DMS 273 (cell line): ENCODE measurements at regions not wholly inside any gene's neighbourhood (a gene's known extent, or its start where the extent isn't known, plus 50 kb on each side); places are given as distances from the start of the nearest gene placed in this dataset.

Experiments
- DNase-seq: peaks from one replicate; lab custom pipeline; 2025; ENCODE audit not compliant: unreplicated experiment; lab: John Stamatoyannopoulos, UW

DNA sequence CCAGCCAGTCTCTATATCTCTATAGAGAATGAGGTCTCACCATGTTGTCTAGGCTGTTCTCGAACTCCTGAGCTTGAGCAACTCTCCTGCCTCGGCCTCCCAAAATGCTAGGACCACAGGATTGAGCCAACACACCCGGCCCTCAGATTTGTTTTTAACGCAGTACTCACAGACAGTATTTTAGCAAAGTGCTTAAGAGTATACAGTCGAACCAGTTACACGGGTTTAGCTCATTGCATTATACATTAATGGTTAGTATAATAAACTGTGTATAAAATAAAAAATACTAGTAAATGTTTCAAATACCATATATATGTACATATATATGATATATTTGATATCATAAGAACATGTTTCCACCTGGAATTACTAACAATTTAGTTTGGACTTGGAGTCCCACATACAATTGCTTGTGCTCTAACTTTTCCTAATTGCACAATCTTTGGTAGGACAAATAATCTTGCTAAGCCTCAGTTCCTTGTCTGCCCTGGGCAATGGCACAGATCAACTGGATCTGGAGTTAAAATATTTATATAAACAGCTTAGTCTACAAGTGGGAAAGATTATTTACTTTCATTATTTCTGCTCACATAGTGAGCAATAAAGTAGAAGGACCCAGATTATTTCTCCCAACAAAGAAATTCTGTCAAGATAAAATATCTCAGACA, 508.9 kb upstream of the LRATD1 start:
- no peak for DNase-seq

DNA sequence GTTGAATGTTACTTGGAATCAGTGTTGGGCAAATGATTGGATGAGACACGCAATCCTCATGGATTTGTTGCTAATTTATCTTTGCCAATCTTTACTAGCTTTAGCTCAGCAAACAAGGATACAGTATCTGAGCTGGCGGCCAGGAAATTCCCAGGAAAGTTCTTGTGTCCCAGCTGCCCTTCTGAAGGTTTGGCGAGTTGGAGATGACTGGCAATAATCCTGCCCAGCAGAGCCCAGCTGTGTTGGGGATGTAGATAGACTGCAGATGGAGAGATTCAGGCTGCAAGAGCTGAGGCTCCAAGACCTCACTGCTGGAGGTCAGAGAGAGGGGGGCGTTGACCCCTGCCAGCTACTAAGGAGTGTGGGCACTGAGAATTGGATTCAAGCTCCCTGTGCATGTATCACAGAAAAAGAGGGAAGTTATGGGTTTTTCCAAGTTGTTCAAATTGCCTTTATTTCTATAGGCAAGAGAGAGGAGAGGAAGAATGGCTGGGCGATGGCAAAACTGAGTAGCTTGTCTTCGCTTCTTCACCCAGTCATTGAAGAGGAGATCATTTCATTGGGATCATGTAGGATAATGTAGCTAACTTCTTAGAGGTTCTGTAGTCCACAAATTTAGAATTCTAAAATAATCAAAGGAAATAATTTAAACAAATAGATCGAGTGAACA, 506.8 kb upstream of the LRATD1 start:
- DNase-seq = no peak

DNA sequence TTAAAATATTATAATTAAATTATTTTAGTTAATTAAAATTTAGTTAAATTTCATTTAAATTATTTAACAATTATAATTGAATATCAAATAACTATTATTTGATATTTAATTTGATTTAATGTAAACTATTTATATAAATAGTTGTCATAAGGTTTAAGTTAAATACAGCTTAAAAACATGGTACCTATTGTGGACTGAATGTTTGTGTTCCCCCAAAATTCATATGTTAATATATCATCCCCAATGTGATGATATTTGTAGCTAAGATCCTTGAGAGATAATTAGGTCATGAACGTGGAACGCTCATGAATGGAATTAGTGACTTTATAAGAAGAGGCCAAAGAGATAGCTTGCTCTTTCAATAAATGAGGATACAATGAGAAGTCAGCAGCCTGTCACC, 505.7 kb upstream of the LRATD1 start:
- no peak for DNase-seq

DNA sequence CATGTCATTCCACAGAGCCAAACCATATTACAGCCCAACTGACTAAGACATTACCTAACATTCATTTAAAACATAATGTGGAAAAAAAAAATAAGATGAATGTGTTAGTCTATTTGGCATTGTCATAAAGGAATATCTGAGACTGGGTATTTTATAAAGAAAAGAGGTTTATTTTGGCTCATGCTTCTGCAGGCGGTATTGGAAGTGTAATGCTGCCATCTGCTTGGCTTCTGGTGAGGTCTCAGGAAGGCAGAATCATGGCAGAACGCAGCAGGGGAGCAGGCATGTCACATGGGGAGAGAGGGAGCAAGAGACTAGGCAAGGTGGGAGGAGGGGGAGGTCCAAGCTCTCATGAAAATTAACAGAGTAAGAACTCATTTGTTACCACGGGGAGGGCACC, 504.8 kb upstream of the LRATD1 start:
- DNase-seq = no peak

DNA sequence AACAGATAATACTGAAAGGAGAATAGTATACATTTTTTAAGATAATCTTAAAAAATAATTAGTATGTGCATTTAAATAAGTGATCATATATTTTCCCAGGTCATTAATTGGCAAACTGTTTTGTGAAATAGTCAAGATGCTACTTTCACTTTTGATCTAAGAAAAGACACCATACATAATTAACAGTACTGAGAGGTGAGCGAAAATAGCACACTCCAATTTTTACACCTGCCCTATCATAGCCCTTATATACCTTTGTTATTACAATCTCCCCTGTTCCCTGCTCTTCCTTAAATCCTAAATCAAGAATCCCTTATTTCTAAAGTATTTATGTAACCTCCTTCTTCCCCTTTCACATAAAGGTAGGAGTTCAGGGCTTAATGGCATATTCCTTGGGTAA, 500.1 kb upstream of the LRATD1 start:
- no peak for DNase-seq

DNA sequence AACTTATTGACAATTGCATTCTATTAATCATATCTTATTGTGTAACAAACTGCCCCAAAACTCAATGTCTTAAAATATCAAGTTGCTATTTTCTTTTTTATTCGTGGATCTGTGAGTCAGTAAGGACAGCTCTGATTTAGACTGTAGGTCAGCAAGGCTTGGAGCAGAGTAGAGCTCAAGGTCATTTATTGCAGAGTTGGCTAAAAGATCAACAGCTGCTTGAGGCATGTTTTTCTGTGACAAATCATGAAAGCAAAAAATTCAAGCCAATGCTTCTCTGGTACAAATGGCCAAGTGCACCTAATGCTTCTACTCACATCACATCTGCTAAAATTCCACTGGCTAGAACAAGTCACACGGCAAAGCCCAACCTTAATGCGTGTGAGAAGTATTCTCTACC, 497.7 kb upstream of the LRATD1 start:
- no peak for DNase-seq

DNA sequence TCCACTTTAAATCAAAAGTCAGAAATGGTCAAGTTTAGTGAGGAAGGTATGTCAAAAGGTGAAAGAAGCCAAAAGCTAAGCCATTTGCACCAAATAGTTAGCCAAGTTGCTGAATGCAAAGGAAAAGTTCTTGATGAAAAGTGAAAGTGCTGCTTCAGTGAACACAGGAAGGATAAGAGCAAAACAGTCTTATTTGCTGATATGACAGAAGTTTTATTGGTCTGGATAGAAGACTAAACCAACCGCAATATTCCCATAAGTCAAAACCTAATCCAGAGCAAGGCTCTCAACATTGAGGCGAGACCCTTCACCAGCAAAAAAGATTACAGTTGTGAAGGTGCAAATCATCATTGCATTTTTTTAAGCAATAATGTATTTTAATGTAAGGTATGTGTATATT, 496.5 kb upstream of the LRATD1 start:
- no peak for DNase-seq

DNA sequence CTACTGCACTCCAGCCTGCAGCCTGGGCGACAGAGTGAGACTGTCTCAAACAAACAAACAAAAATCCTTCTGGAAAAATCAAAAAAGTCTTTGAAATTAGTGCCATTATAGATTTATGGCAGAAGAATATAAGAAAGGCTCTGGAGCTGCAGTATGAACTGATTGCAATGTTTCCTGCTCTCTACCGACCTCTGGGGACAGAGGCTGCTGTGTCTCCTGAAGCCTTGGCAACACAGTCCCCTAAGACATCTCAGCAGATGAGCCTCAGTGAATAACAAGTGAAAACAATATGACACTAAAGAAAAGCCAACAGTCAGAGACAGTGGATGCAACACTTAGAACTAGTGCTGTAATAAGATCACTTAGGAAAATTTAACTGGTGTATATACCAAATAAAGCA, 494.9 kb upstream of the LRATD1 start:
- no peak for DNase-seq

DNA sequence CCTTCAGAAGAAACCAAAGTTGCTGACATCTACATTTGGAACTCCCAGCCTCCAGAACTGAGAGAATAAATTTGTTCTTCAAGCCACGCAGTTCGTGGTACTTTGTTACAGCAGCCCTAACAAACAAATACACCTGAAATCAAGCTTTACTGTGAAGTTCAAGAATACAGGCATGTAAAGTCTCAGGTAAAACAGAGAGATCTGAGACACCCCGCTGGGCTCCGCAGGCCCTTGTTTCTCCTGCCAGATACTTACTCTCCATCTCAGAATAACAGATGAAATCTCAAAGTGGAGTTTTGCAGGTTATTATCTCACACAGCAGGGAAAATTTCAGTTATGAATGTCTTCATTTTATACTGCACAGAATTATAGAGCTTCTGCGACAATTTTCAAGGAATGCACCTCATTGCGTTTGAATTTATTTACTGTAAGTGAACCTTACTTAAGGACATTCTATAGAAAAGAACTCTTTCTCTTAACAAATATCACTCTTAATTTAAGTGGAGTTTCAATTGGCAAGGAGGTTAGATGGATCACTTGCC, 492.4 kb upstream of the LRATD1 start:
- DNase-seq = no peak

DNA sequence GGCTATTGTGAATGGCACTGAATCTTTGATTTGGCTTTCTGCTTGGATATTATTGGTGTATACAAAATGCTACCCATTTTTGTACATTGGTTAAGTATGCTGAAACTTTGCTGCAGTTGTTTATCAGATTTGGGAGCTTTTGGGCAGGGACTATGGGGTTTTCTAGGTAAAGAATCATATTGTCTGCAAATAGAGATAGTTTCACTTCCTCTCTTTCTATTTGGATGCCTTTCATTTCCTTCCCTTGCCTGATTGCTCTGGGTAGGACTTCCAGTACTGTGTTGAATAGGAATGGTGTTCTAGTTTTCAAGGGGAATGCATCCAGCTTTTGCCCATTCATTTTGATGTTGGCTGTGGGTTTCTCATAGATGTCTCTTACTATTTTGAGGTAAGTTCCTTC, 489.1 kb upstream of the LRATD1 start:
- DNase-seq = no peak

DNA sequence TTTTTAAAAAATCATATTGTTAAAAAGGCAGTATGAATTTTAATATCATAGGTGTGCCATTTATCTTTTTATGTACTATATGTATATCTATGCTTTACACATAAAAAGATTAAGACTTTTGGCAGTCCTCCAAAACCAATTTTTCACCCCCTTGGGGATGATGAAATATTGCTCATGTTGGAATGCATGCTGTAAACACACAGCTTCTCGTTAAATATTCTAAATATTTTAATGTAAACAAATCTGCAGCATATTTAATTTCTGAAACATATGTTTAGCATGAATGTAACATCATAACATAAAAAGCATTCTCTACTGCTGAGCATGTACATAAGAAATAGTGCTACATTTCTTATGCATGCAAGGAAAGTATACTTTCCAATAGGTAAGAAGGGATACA, 484.3 kb upstream of the LRATD1 start:
- no peak for DNase-seq

DNA sequence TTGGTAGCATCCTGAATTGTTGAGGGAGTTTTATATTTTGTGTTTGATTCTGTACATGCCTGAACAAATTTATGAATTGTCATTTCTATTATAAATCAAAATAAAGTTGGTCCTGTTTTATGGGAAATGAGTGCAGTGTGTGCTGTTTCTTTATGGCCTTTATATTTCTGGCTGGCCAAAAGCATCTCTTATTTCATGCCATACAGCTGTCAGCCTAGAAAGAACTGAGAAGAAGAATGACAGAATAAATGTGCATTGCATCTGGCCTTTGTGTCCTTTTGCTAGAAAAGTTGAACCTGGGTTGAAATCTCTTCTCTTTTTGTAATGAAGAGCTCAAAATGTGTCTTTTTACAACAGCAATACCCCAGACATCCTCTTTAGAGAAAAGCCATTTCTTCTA, 474.7 kb upstream of the LRATD1 start:
- no peak for DNase-seq

DNA sequence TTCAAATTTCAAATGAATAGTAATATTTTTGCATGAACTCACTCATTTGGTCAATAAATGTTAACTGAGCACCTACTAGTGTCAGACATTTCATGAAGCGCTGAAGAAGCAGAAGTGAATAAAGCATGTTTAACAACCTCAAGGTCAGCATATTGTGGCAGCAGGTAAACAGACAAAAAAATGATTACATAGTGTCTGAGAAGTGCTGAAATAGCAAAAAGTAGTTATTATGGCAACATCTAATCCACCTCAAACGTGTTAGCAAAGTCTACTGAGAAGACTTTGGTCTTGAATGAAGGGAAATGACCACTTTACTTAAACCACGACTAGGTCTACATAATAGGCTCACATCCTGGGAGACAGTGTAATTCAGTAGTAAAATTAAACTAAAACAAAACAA, 452.2 kb upstream of the LRATD1 start:
- DNase-seq = no peak

DNA sequence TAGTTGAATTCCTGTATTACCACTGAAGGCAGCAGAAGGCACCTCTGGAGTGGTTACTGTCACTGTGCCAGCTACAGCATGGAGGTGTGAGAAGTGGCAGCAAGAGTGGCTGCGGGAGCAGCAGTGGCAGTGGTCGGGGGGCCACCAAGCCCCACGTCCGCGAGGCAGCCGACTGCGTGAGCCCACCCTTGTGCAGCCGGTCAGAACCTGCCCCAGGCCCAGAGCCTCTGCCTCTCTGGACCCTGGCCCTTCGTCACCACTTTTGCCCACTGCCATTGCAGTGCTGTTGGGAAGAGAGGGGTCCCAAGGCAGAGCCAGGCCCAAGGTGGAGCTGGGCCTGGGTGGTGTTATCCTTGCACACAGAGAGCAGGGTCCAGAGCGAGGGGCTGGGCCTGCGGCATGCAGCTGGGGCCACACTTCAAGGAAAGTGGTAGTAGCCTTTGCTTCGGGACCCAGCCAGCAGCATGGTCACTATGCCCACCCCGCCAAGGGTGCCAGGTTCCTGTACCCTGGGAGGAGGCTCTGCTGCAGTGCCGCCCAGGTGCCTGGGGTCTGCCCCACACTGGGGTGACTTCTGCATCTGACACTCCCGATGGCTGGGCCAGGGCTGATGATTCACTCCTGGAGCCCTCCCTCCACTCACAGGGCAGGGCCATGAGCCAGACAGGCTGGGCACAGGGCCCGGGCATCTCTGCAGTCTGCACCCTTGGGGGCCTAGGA, 450.1 kb upstream of the LRATD1 start:
- no peak for DNase-seq

DNA sequence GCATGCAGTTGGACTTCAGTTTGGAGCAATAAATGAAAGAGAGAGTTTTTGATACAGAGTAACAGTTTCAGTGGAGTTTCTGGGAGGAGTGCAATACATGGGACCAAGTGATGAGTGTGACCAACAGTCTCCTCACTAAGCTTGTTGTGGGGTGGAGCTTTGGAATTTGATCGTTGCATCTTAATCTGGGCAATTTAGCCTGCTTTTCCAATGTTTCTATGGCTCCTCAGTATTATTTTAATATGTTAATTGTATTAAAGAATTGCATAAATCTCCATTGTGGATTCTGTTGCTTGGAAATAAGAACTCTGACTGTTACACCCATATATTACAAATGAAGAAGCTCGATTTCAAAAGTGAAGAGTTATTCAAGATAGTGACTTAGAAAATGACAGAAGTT, 446.6 kb upstream of the LRATD1 start:
- no peak for DNase-seq

DNA sequence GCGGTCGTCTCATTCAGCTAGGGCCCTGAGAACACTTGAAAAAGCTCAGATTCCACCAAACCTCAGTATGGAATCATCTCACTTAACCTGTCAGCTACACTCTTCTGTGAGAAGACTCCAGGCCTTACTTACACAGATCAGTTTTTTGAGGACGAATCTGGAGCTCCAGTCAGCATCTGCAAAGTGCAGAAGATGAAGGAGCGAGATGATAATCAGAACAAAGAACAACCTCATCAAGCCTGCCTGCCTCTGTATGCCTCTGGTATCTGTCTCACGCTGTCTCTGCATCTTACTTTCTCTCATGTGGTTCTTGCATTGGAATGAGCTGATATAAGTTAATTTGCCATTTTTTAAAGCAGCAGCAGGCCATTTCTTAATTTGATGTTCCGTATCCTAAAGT, 444.1 kb upstream of the LRATD1 start:
- no peak for DNase-seq

DNA sequence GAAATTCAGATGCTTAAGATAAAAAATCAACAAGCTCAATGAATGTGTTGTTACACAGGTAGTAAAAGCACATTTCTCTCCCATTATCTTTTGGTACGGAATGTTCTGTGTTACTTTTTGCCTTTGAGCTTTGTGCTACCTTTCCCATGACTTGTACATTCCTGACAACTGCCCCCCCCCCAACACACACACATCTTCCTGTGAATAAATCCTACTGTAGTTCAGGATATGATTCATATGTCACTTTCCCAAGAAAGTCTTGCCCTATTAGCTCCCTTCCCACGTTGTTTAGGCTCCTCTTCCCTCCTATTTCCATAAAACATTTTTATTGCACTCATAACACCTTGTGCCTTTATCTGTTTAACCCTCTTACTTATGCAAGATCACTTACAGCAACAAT, 442.6 kb upstream of the LRATD1 start:
- DNase-seq = no peak

DNA sequence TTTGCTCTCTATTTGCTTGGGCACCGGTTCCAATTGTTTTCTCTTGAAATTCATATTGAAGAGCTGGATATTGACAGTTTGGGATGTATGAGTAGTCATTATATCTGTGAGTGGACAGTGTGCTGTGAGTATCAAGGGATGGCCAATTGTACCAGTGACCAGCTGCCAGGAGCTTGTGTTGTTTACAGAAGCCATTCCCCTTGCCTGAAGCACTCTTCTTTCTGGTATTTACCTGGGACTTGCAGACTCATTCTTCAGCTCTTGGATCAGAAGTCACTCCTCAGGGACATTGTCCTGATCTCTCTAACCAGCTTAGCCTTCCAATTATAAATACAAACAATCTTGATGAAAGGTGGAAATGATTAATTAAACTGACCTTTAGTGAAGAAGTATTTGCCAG, 438.3 kb upstream of the LRATD1 start:
- DNase-seq = no peak

DNA sequence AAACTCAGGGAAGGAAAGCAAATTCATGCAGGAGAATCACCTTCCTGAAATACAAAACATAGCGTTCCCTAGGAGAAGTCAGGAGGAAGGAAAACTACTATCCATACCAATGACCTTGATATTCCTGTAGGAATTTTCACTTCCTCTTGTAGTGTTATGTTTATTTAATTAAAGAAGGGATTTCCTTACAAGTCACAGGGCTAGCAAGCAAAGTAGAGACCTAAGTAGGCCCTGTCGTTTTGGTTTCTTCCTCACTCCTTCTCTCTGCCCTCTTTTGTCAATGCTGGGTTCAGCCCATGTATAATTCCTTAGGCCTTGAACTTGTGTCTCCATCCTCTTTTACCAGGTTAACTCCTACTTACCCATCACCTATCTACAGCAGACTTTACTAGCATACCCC, 435.2 kb upstream of the LRATD1 start:
- no peak for DNase-seq

DNA sequence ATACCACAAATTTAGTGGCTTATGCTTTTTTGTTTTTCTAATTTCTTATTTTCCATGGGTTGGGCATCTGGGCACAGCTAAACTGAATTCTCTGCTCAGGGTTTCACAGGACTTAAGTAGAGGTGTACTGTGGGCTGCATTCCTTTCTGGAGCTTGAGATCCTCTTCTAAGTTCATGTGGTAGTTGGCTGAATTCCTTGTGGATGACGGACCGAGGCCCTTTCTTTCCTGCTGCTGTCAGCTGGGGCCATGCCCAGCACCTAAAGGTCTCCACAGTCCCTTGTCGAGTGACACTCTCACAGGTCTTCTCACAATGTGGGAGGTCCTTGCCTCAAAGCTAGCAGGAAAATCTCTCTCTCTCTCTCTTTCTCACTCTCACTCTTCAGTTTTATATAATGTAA, 433.5 kb upstream of the LRATD1 start:
- DNase-seq = no peak

DNA sequence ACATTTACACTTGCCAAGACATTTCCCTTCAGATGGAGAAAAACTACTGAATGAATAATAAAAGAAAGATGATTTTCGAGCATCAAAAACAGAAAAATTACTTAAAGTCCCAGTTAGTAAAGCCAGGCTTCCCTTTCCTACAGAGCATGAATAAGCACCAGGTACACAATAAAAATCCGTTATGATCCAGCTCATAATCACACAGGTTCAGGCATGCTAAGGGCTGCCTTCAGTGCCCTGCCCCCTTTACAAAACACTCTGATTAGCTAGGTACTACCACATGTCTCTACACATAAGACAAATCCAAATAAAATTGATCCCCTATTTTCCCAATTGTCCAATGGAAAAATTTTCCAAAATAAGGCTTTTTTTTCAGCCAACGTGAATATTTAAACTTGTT, 413.2 kb upstream of the LRATD1 start:
- no peak for DNase-seq

DNA sequence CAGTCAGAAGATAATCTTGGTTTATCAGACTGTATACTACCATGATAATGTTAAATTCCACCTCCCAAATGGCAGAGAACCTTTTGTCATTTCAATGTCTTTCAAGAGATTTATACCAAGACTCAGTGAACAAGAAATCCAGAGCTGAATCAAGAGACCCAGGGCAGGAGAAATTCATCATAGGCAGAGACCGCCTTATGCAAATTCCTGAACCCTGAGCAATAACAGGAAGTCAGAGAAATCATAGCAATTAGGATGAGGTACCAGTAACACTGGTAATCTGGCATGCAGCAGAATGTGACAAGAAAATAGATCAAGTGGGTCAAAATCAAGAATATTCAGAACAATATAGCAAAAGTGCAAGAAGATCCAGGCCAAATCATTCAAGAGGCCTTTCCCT, 412.4 kb upstream of the LRATD1 start:
- DNase-seq = no peak
